ENCODE measurements at regions not wholly inside any gene's neighbourhood (a gene's known extent, or its start where the extent isn't known, plus 50 kb on each side); places are given as distances from the start of the nearest gene placed in this dataset.

- Histone ChIP-seq H3K79me2 (ENCODE audit: low read depth) (no peaks in the 10 kb centered on the region), H2AFZ (no peak overlapping the region), H3K9me3 (ENCODE audit: insufficient read depth, low read depth) (no peaks in the 10 kb centered on the region), H3F3A (ENCODE audit: insufficient read depth, low read depth) (no peaks in the 10 kb centered on the region), H3K27me3 (ENCODE audit: insufficient read depth, low read depth) (no peaks in the 10 kb centered on the region), H4K20me1 (ENCODE audit: insufficient read depth) (no peaks in the 10 kb centered on the region), H3K4me2 (no peak overlapping the region), H3K4me3 (no peak overlapping the region), H3K9me2 (ENCODE audit: insufficient read depth) (0 out of 2 replicates have a peak, but pooled peaks cover 6% of the 10 kb centered on the region), H3K36me3 (ENCODE audit: low read depth) (no peaks in the 10 kb centered on the region), H3K27ac (no peak overlapping the region), H3K4me1 (replicated peaks; ENCODE audit: insufficient read depth) (0 out of 2 replicates have a peak, but pooled peaks cover 7% of the 10 kb centered on the region)
- CTCF ChIA-PET = interaction anchor here (0.6 kb wide), 1 partner anchor 97 kb away, joined by 3 read pairs; no protein-coding TSS in a partner anchor
- DNase-seq = no peak
- TF ChIP-seq EZH2 (IDR thresholded peaks at IDR 0.05; ENCODE audit: low read depth) = no peak
- POLR2A ChIA-PET (ENCODE audit: unreplicated experiment) = no interaction called here
- no TSS peak for BruUV-seq (replicated peaks)
- intact Hi-C loops (cut with micrococcal nuclease; ENCODE audit: unreplicated experiment) = no loop called here
Measured at GRCh38 chr2:12261986-12262680, 454.6 kb upstream of the TRIB2 start.

GRCh38 chr2:12262681-12263436, 453.9 kb upstream of the TRIB2 start:
- TF ChIP-seq CTCF (conservative IDR thresholded peaks at IDR 0.05) (no peak), EZH2 (IDR thresholded peaks at IDR 0.05; ENCODE audit: low read depth) (no peak)
- intact Hi-C loops (cut with micrococcal nuclease; ENCODE audit: unreplicated experiment) = no loop called here
- ChIA-PET CTCF (interaction anchor here (0.6 kb wide), 1 partner anchor 98 kb away, joined by 3 read pairs; no protein-coding TSS in a partner anchor), POLR2A (ENCODE audit: unreplicated experiment) (no interaction called here)
- Histone ChIP-seq H4K20me1 (ENCODE audit: insufficient read depth) (no peaks in the 10 kb centered on the region), H3K27me3 (ENCODE audit: insufficient read depth, low read depth) (no peaks in the 10 kb centered on the region), H3K4me1 (replicated peaks; ENCODE audit: insufficient read depth) (0 out of 2 replicates have a peak, but pooled peaks cover 7% of the 10 kb centered on the region), H3K27ac (no peak overlapping the region), H2AFZ (no peak overlapping the region), H3K9me2 (ENCODE audit: insufficient read depth) (0 out of 2 replicates have a peak, but pooled peaks cover 8% of the 10 kb centered on the region), H3K79me2 (ENCODE audit: low read depth) (no peaks in the 10 kb centered on the region), H3F3A (ENCODE audit: insufficient read depth, low read depth) (no peaks in the 10 kb centered on the region), H3K36me3 (ENCODE audit: low read depth) (no peaks in the 10 kb centered on the region), H3K9me3 (ENCODE audit: insufficient read depth, low read depth) (no peaks in the 10 kb centered on the region), H3K4me3 (no peak overlapping the region), H3K4me2 (no peak overlapping the region)
- DNase-seq = no peak
- no TSS peak for BruUV-seq (replicated peaks)

DNA sequence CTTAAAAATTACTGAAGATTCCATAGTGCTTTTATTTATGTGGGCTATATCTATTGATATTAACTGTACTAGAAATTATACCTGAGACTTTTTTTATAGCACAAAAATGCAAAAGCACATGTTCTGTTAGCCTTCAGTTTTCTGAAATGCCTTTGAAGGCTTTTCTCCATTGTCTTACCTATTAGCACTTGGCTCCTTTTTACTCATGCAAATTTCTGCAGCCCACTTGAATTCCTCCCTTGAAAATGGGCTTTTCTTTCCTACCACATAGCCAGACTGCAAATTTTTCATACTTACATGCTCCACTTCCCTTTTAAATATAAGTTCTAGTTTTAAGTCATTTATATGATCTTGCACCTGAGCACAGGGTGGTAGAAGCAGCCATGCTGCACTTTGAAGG, 453.0 kb upstream of the TRIB2 start:
- no peak for TF ChIP-seq EZH2 (IDR thresholded peaks at IDR 0.05; ENCODE audit: low read depth)
- no peak for TF ChIP-seq CTCF (conservative IDR thresholded peaks at IDR 0.05)
- Histone ChIP-seq H3K9me2 (ENCODE audit: insufficient read depth) (0 out of 2 replicates have a peak, but pooled peaks cover 6% of the 10 kb centered on the region), H3K4me3 (no peak overlapping the region), H4K20me1 (ENCODE audit: insufficient read depth) (no peaks in the 10 kb centered on the region), H3K79me2 (ENCODE audit: low read depth) (no peaks in the 10 kb centered on the region), H3K36me3 (ENCODE audit: low read depth) (no peaks in the 10 kb centered on the region), H3K27ac (no peak overlapping the region), H3K4me2 (no peak overlapping the region), H3F3A (ENCODE audit: insufficient read depth, low read depth) (no peaks in the 10 kb centered on the region), H3K4me1 (replicated peaks; ENCODE audit: insufficient read depth) (0 out of 2 replicates have a peak, but pooled peaks cover 7% of the 10 kb centered on the region), H3K9me3 (ENCODE audit: insufficient read depth, low read depth) (no peaks in the 10 kb centered on the region), H3K27me3 (ENCODE audit: insufficient read depth, low read depth) (no peaks in the 10 kb centered on the region), H2AFZ (no peak overlapping the region)
- ChIA-PET POLR2A (ENCODE audit: unreplicated experiment) (no interaction called here), CTCF (no interaction called here)
- DNase-seq = no peak
- BruUV-seq (replicated peaks) = no TSS peak
- intact Hi-C loops (cut with micrococcal nuclease; ENCODE audit: unreplicated experiment) = no loop called here
